ENCODE measurements at regions not wholly inside any gene's neighbourhood (a gene's known extent, or its start where the extent isn't known, plus 50 kb on each side); places are given as distances from the start of the nearest gene placed in this dataset.
"Not testable (repeated sequence)": the region's sequence is repeated elsewhere in the genome, so short reads cannot be mapped to it uniquely, and the experiment has no call there.

GRCh38 chr1:233505130-233505529 lies 108.8 kb upstream of the KCNK1 start:
- H3K36me3 Mint-ChIP-seq (ENCODE audit: low read depth) = no peaks in the 10 kb centered on the region
- CTCF ChIA-PET = no interaction called here
- no peak overlapping the region for H3K4me3 Mint-ChIP-seq
- no peaks in the 10 kb centered on the region for H3K27me3 Mint-ChIP-seq (ENCODE audit: low read depth)
- peaks cover 11% of the 10 kb centered on the region for H3K9me3 Mint-ChIP-seq
- intact Hi-C loops (cut with micrococcal nuclease) = no loop called here
- no peaks in the 10 kb centered on the region for H3K4me1 Mint-ChIP-seq (ENCODE audit: low read depth)
- H3K27ac Mint-ChIP-seq = no peak overlapping the region
- DNase-seq = no peak

GRCh38 chr1:233505889-233506288 lies 108.0 kb upstream of the KCNK1 start:
- intact Hi-C loops (cut with micrococcal nuclease); H3K4me1 Mint-ChIP-seq (ENCODE audit: low read depth); H3K27ac Mint-ChIP-seq; DNase-seq; H3K27me3 Mint-ChIP-seq (ENCODE audit: low read depth); H3K36me3 Mint-ChIP-seq (ENCODE audit: low read depth); CTCF ChIA-PET; H3K4me3 Mint-ChIP-seq: not testable (repeated sequence)
- H3K9me3 Mint-ChIP-seq = peaks cover 11% of the 10 kb centered on the region

- Mint-ChIP-seq H3K4me3 (no peak overlapping the region), H3K4me1 (ENCODE audit: low read depth) (no peaks in the 10 kb centered on the region), H3K36me3 (ENCODE audit: low read depth) (no peaks in the 10 kb centered on the region), H3K27me3 (ENCODE audit: low read depth) (peaks cover 9% of the 10 kb centered on the region), H3K27ac (no peak overlapping the region), H3K9me3 (peaks cover 11% of the 10 kb centered on the region)
- CTCF ChIA-PET = no interaction called here
- no peak for DNase-seq
- intact Hi-C loops (cut with micrococcal nuclease) = no loop called here
These were observed 104.4 kb upstream of the KCNK1 start for GRCh38 chr1:233509526-233509925.

- H3K9me3 Mint-ChIP-seq = no peaks in the 10 kb centered on the region
- peaks cover 10% of the 10 kb centered on the region for H3K27me3 Mint-ChIP-seq (ENCODE audit: low read depth)
- CTCF ChIA-PET = no interaction called here
- H3K4me1 Mint-ChIP-seq (ENCODE audit: low read depth) = no peaks in the 10 kb centered on the region
- H3K4me3 Mint-ChIP-seq = no peak overlapping the region
- no peaks in the 10 kb centered on the region for H3K36me3 Mint-ChIP-seq (ENCODE audit: low read depth)
- no peak overlapping the region for H3K27ac Mint-ChIP-seq
- no peak for DNase-seq
- intact Hi-C loops (cut with micrococcal nuclease) = loop anchor here (10.0 kb wide), 1 partner anchor 552 kb away; no protein-coding TSS in a partner anchor
These were observed 101.4 kb upstream of the KCNK1 start for GRCh38 chr1:233512538-233512937.

GRCh38 chr1:233513431-233513830 lies 100.5 kb upstream of the KCNK1 start:
- Mint-ChIP-seq H3K4me3 (no peak overlapping the region), H3K27ac (no peak overlapping the region), H3K27me3 (ENCODE audit: low read depth) (peaks cover 10% of the 10 kb centered on the region), H3K9me3 (peaks cover under 1% of the 10 kb centered on the region), H3K36me3 (ENCODE audit: low read depth) (no peaks in the 10 kb centered on the region), H3K4me1 (ENCODE audit: low read depth) (peaks cover 2% of the 10 kb centered on the region)
- intact Hi-C loops (cut with micrococcal nuclease) = loop anchor here (10.0 kb wide), 1 partner anchor 551 kb away; no protein-coding TSS in a partner anchor
- DNase-seq = no peak
- CTCF ChIA-PET = no interaction called here

GRCh38 chr1:233514946-233515391 lies 98.9 kb upstream of the KCNK1 start:
- intact Hi-C loops (cut with micrococcal nuclease) = loop anchor here (10.0 kb wide), 1 partner anchor 550 kb away; no protein-coding TSS in a partner anchor
- no peak for DNase-seq
- Mint-ChIP-seq H3K4me1 (ENCODE audit: low read depth) (peaks cover 3% of the 10 kb centered on the region), H3K9me3 (peaks cover 2% of the 10 kb centered on the region), H3K36me3 (ENCODE audit: low read depth) (no peaks in the 10 kb centered on the region), H3K27ac (no peak overlapping the region), H3K4me3 (no peak overlapping the region), H3K27me3 (ENCODE audit: low read depth) (peaks cover 13% of the 10 kb centered on the region)
- CTCF ChIA-PET = no interaction called here

- no peaks in the 10 kb centered on the region for H3K36me3 Mint-ChIP-seq (ENCODE audit: low read depth)
- DNase-seq = no peak
- peaks cover 3% of the 10 kb centered on the region for H3K4me1 Mint-ChIP-seq (ENCODE audit: low read depth)
- no peak overlapping the region for H3K27ac Mint-ChIP-seq
- peaks cover 8% of the 10 kb centered on the region for H3K27me3 Mint-ChIP-seq (ENCODE audit: low read depth)
- H3K4me3 Mint-ChIP-seq = no peak overlapping the region
- CTCF ChIA-PET = interaction anchor here (0.7 kb wide), 1 partner anchor 69 kb away, joined by 3 read pairs; no protein-coding TSS in a partner anchor
- H3K9me3 Mint-ChIP-seq = peaks cover 2% of the 10 kb centered on the region
- intact Hi-C loops (cut with micrococcal nuclease) = loop anchor here (10.0 kb wide), 1 partner anchor 548 kb away; no protein-coding TSS in a partner anchor
These were observed 97.2 kb upstream of the KCNK1 start for GRCh38 chr1:233516732-233517131.

GRCh38 chr1:233518344-233518743 lies 95.6 kb upstream of the KCNK1 start:
- CTCF ChIA-PET = interaction anchor here (0.7 to 1.8 kb wide), 6 partner anchors 9 to 497 kb away, joined by 3 to 9 read pairs (median 4); no protein-coding TSS in a partner anchor
- H3K9me3 Mint-ChIP-seq = peaks cover 2% of the 10 kb centered on the region
- no peak overlapping the region for H3K4me3 Mint-ChIP-seq
- intact Hi-C loops (cut with micrococcal nuclease) = loop anchor here (1.0 to 10.0 kb wide), 2 partner anchors 273 to 546 kb away; no protein-coding TSS in a partner anchor
- H3K36me3 Mint-ChIP-seq (ENCODE audit: low read depth) = no peaks in the 10 kb centered on the region
- peaks cover 3% of the 10 kb centered on the region for H3K4me1 Mint-ChIP-seq (ENCODE audit: low read depth)
- H3K27me3 Mint-ChIP-seq (ENCODE audit: low read depth) = peaks cover 8% of the 10 kb centered on the region
- peak; percentile 50 for DNase-seq
- H3K27ac Mint-ChIP-seq = no peak overlapping the region

GRCh38 chr1:233520261-233521191 lies 93.4 kb upstream of the KCNK1 start:
- DNase-seq = no peak
- H3K9me3 Mint-ChIP-seq = peaks cover 2% of the 10 kb centered on the region
- intact Hi-C loops (cut with micrococcal nuclease) = no loop called here
- peaks cover 3% of the 10 kb centered on the region for H3K4me1 Mint-ChIP-seq (ENCODE audit: low read depth)
- no peaks in the 10 kb centered on the region for H3K36me3 Mint-ChIP-seq (ENCODE audit: low read depth)
- no peak overlapping the region for H3K4me3 Mint-ChIP-seq
- no peak overlapping the region for H3K27ac Mint-ChIP-seq
- H3K27me3 Mint-ChIP-seq (ENCODE audit: low read depth) = peaks cover 4% of the 10 kb centered on the region
- CTCF ChIA-PET = no interaction called here

GRCh38 chr1:233523047-233523446 lies 90.9 kb upstream of the KCNK1 start:
- intact Hi-C loops (cut with micrococcal nuclease) = no loop called here
- peaks cover 4% of the 10 kb centered on the region for H3K27me3 Mint-ChIP-seq (ENCODE audit: low read depth)
- no peak overlapping the region for H3K27ac Mint-ChIP-seq
- H3K4me1 Mint-ChIP-seq (ENCODE audit: low read depth) = peaks cover 3% of the 10 kb centered on the region
- H3K9me3 Mint-ChIP-seq = peaks cover 2% of the 10 kb centered on the region
- H3K4me3 Mint-ChIP-seq = no peak overlapping the region
- no peak for DNase-seq
- CTCF ChIA-PET = interaction anchor here (0.6 kb wide), 1 partner anchor 1052 kb away, joined by 3 read pairs; no protein-coding TSS in a partner anchor
- H3K36me3 Mint-ChIP-seq (ENCODE audit: low read depth) = no peaks in the 10 kb centered on the region

GRCh38 chr1:233527818-233528217 lies 86.1 kb upstream of the KCNK1 start:
- Mint-ChIP-seq H3K36me3 (ENCODE audit: low read depth) (no peaks in the 10 kb centered on the region), H3K27me3 (ENCODE audit: low read depth) (peaks cover 4% of the 10 kb centered on the region)
- CTCF ChIA-PET = interaction anchor here (1.5 kb wide), 1 partner anchor 10 kb away, joined by 5 read pairs; no protein-coding TSS in a partner anchor

GRCh38 chr1:233530665-233531386 lies 83.1 kb upstream of the KCNK1 start:
- peaks cover 10% of the 10 kb centered on the region for H3K27me3 Mint-ChIP-seq (ENCODE audit: low read depth)
- no peak overlapping the region for H3K4me3 Mint-ChIP-seq
- H3K36me3 Mint-ChIP-seq (ENCODE audit: low read depth) = no peaks in the 10 kb centered on the region
- peaks cover 6% of the 10 kb centered on the region for H3K9me3 Mint-ChIP-seq
- no peaks in the 10 kb centered on the region for H3K4me1 Mint-ChIP-seq (ENCODE audit: low read depth)
- no peak for DNase-seq
- CTCF ChIA-PET = no interaction called here
- intact Hi-C loops (cut with micrococcal nuclease) = no loop called here
- H3K27ac Mint-ChIP-seq = no peak overlapping the region

More at GRCh38 chr1:233527818-233528217, 86.1 kb upstream of the KCNK1 start:
- no peak overlapping the region for H3K27ac Mint-ChIP-seq
- DNase-seq = no peak
- H3K4me3 Mint-ChIP-seq = no peak overlapping the region
- H3K9me3 Mint-ChIP-seq = peaks cover 6% of the 10 kb centered on the region
- H3K4me1 Mint-ChIP-seq (ENCODE audit: low read depth) = no peaks in the 10 kb centered on the region
- intact Hi-C loops (cut with micrococcal nuclease) = no loop called here

Data from activated naive CD4-positive, alpha-beta T cell treated with anti-CD3 and anti-CD28 coated beads for 36 hours (primary cell).